H9 (cell line): ENCODE measurements at regions not wholly inside any gene's neighbourhood (a gene's known extent, or its start where the extent isn't known, plus 50 kb on each side); places are given as distances from the start of the nearest gene placed in this dataset.
"Not testable (repeated sequence)": the region's sequence is repeated elsewhere in the genome, so short reads cannot be mapped to it uniquely, and the experiment has no call there.

Experiments
- DNase-seq: peaks from one replicate; pipeline ENCODE4 v3.0.0-alpha.2; 2017
- H2AFZ ChIP-seq: one replicate; pipeline ENCODE4 v1.6.1; 2013; ENCODE audit warnings: mild to moderate bottlenecking, low read length, control low read depth, moderate library complexity
- H2AK5ac ChIP-seq: 2 replicates; pipeline ENCODE4 v1.6.1; 2013; ENCODE audit warnings: low read length, control low read depth, mixed read lengths; ENCODE audit not compliant: insufficient read length
- H2BK120ac ChIP-seq: one replicate; pipeline ENCODE4 v1.6.1; 2013; ENCODE audit warnings: low read depth, mild to moderate bottlenecking, low read length, control low read depth, inconsistent platforms; ENCODE audit not compliant: poor library complexity, severe bottlenecking
- H2BK12ac ChIP-seq: 2 replicates; pipeline ENCODE4 v1.6.1; 2013; ENCODE audit warnings: low read length, control low read depth, mixed read lengths, low read depth; ENCODE audit not compliant: insufficient read length
- H2BK15ac ChIP-seq: 2 replicates; pipeline ENCODE4 v1.6.1; 2013; ENCODE audit warnings: low read depth, low read length, control low read depth
- H2BK20ac ChIP-seq: one replicate; pipeline ENCODE4 v1.6.1; 2013; ENCODE audit warnings: low read depth, mild to moderate bottlenecking, low read length, control low read depth, inconsistent platforms; ENCODE audit not compliant: poor library complexity, severe bottlenecking
- H2BK5ac ChIP-seq: 2 replicates; pipeline ENCODE4 v1.6.1; 2013; ENCODE audit warnings: low read length, control low read depth, mixed read lengths; ENCODE audit not compliant: insufficient read length
- H3K14ac ChIP-seq: 2 replicates; pipeline ENCODE4 v1.6.1; 2013; ENCODE audit warnings: low read length, control low read depth; ENCODE audit not compliant: insufficient read depth
- H3K18ac ChIP-seq: 2 replicates; pipeline ENCODE4 v1.6.1; 2013; ENCODE audit warnings: low read depth, mild to moderate bottlenecking, mixed read lengths, low read length, control low read depth; ENCODE audit not compliant: insufficient read length
- H3K23ac ChIP-seq: 2 replicates; pipeline ENCODE4 v1.6.1; 2013; ENCODE audit warnings: low read length, control low read depth, mixed read lengths, low read depth; ENCODE audit not compliant: insufficient read length
- H3K23me2 ChIP-seq: 2 replicates; pipeline ENCODE4 v1.6.1; 2013; ENCODE audit warnings: low read depth, mild to moderate bottlenecking, mixed read lengths, low read length, control low read depth; ENCODE audit not compliant: insufficient read length, poor library complexity, severe bottlenecking
- H3K27ac ChIP-seq: 2 replicates; pipeline ENCODE4 v1.5.1; 2013; ENCODE audit warnings: low read length, control low read depth, mixed read lengths, low read depth; ENCODE audit not compliant: insufficient read length
- H3K27me3 ChIP-seq: 2 replicates; pipeline ENCODE4 v1.6.1; 2013; ENCODE audit warnings: low read length, control low read depth, inconsistent platforms; ENCODE audit not compliant: insufficient read depth
- H3K4ac ChIP-seq: 2 replicates; pipeline ENCODE4 v1.6.1; 2013; ENCODE audit warnings: low read depth, mild to moderate bottlenecking, control low read depth, inconsistent platforms, low read length, moderate library complexity
- H3K4me1 ChIP-seq: 2 replicates; pipeline ENCODE4 v1.6.1; 2013; ENCODE audit warnings: low read length, control low read depth, inconsistent platforms; ENCODE audit not compliant: insufficient read depth
- H3K4me2 ChIP-seq: 2 replicates; pipeline ENCODE4 v1.6.1; 2013; ENCODE audit warnings: low read length, control low read depth, mixed read lengths; ENCODE audit not compliant: insufficient read length, insufficient read depth
- H3K56ac ChIP-seq: 2 replicates; pipeline ENCODE4 v1.6.1; 2013; ENCODE audit warnings: low read depth, mild to moderate bottlenecking, mixed read lengths, low read length, control low read depth; ENCODE audit not compliant: insufficient read length
- H3K79me1 ChIP-seq: 2 replicates; pipeline ENCODE4 v1.6.1; 2013; ENCODE audit warnings: low read depth, mild to moderate bottlenecking, moderate library complexity, low read length, control low read depth, inconsistent platforms; ENCODE audit not compliant: insufficient read depth, poor library complexity, severe bottlenecking
- H3K79me2 ChIP-seq: 2 replicates; pipeline ENCODE4 v1.6.1; 2013; ENCODE audit warnings: low read length, control low read depth, inconsistent platforms; ENCODE audit not compliant: insufficient read depth
- H3K9ac ChIP-seq: 2 replicates; pipeline ENCODE4 v1.6.1; 2013; ENCODE audit warnings: low read length, control low read depth, mixed read lengths; ENCODE audit not compliant: insufficient read length; ENCODE audit errors: extremely low read depth
- H3K9me3 ChIP-seq: one replicate; pipeline ENCODE4 v1.6.1; 2013; ENCODE audit warnings: low read depth, low read length, inconsistent platforms; ENCODE audit not compliant: control insufficient read depth
- H3T11ph ChIP-seq: one replicate; pipeline ENCODE4 v1.6.1; 2013; ENCODE audit warnings: mild to moderate bottlenecking, low read length, control low read depth, inconsistent platforms
- H4K20me1 ChIP-seq: one replicate; pipeline ENCODE4 v1.6.1; 2013; ENCODE audit not compliant: control insufficient read depth, insufficient read length, insufficient read depth
- H4K5ac ChIP-seq: 2 replicates; pipeline ENCODE4 v1.6.1; 2013; ENCODE audit warnings: low read depth, mild to moderate bottlenecking, mixed read lengths, low read length, control low read depth; ENCODE audit not compliant: insufficient read length
- H4K8ac ChIP-seq: replicated peaks from 2 replicates; pipeline ENCODE4 v1.6.1; 2013; ENCODE audit warnings: low read length, control low read depth, mixed read lengths, low read depth; ENCODE audit not compliant: insufficient read length
- H4K91ac ChIP-seq: 2 replicates; pipeline ENCODE4 v1.6.1; 2013; ENCODE audit warnings: low read depth, mild to moderate bottlenecking, moderate library complexity, mixed read lengths, low read length, control low read depth; ENCODE audit not compliant: insufficient read length
- H3K27ac Mint-ChIP-seq, 3 experiments: 2 replicates in 2 of 3; 3 replicates in 1 of 3; pipeline ENCODE4 v1.8.0; 2020 to 2021; ENCODE audit warnings: mixed read lengths in 3 of 3, mild to moderate bottlenecking in 1 of 3, moderate library complexity in 1 of 3
- H3K27me3 Mint-ChIP-seq: 2 replicates; pipeline ENCODE4 v1.8.0; 2021; ENCODE audit warnings: low read depth, mild to moderate bottlenecking, moderate library complexity, mixed read lengths
- H3K36me3 Mint-ChIP-seq, 3 experiments: 2 replicates in 2 of 3; 3 replicates in 1 of 3; pipeline ENCODE4 v1.8.0; 2020 to 2021; ENCODE audit warnings: low read depth in 3 of 3, mixed read lengths in 3 of 3; ENCODE audit not compliant: insufficient read depth in 1 of 3
- H3K4me1 Mint-ChIP-seq, 2 experiments: 2 replicates each; pipeline ENCODE4 v1.8.0; 2020; ENCODE audit warnings: mixed read lengths in 2 of 2
- H3K4me3 Mint-ChIP-seq, 2 experiments: 2 replicates in 1 of 2; 3 replicates in 1 of 2; pipeline ENCODE4 v1.8.0; 2020 to 2021; ENCODE audit warnings: mild to moderate bottlenecking in 2 of 2, mixed read lengths in 2 of 2, moderate library complexity in 1 of 2
- H3K9me3 Mint-ChIP-seq, 2 experiments: 2 replicates in 1 of 2; 3 replicates in 1 of 2; pipeline ENCODE4 v1.8.0; 2020; ENCODE audit warnings: mild to moderate bottlenecking in 2 of 2, mixed read lengths in 2 of 2, moderate library complexity in 1 of 2
- CTCF ChIP-seq: fragments of 200-600 bp; sonication (generic); conservative IDR thresholded peaks from 3 replicates; pipeline ENCODE4 v1.8.0; 2021; ENCODE audit warnings: antibody characterized with exemption, mild to moderate bottlenecking
- WGBS: extraction: QIAGEN DNeasy Blood & Tissue Kit; methylation state at CpG from one replicate; pipeline ENCODE4 v1.1.7; 2013; ENCODE audit warnings: missing lambda C conversion rate, low lambda C conversion rate, mixed read lengths; ENCODE audit not compliant: insufficient read length; ENCODE audit errors: extremely low coverage; 5-methylcytosine and 5-hydroxymethylcytosine counted together

DNA sequence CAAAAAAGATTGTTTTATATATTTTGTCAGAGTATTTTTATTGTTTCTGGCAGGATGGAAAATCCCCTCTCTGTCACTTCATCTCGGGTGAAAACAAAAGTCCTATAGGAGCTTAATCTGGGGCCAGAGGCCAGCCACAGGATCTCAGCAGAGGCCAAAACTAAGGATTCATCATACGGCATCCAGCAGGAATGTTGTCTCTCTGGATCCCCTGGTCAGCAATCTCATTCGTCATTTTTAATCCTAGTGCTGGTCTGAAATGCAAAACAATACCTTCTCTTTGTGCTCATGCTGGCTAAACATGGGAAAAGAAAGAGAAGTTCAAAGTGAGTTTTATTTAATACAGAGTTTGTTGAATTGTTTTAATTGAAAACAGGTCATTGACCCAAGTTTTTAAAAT, 482.5 kb upstream of the AUTS2 start:
- Histone ChIP-seq H2BK15ac (no peak overlapping the region), H3K4ac (no peak overlapping the region), H3T11ph (no peak overlapping the region), H2AFZ (no peak overlapping the region), H2AK5ac (no peak overlapping the region), H3K18ac (no peak overlapping the region), H3K4me1 (no peaks in the 10 kb centered on the region; the same call in 1 of the 2 replicates), H4K8ac (no peak overlapping the region), H4K20me1 (no peaks in the 10 kb centered on the region), H3K27ac (no peak overlapping the region), H3K56ac (no peak overlapping the region), H3K23me2 (no peaks in the 10 kb centered on the region), H2BK20ac (no peak overlapping the region), H3K23ac (no peak overlapping the region), H2BK120ac (no peak overlapping the region), H3K9ac (no peak overlapping the region), H4K91ac (no peak overlapping the region), H4K5ac (no peak overlapping the region), H2BK12ac (no peak overlapping the region), H3K27me3 (no peaks in the 10 kb centered on the region), H3K9me3 (no peaks in the 10 kb centered on the region), H3K4me2 (no peak overlapping the region), H3K14ac (no peak overlapping the region), H3K79me2 (no peaks in the 10 kb centered on the region), H3K79me1 (no peaks in the 10 kb centered on the region), H2BK5ac (no peak overlapping the region)
- no peaks in the 10 kb centered on the region for H3K9me3 Mint-ChIP-seq
- H3K36me3 Mint-ChIP-seq = no peaks in the 10 kb centered on the region
- no peak overlapping the region for H3K4me3 Mint-ChIP-seq
- no peak for DNase-seq
- no CpG with 5 or more reads among the region's 3 CpGs for WGBS
- peaks cover 3% of the 10 kb centered on the region; the same call in 1 of the 2 replicates for H3K27me3 Mint-ChIP-seq
- no peak overlapping the region; a peak in 1 of 7 replicates for H3K27ac Mint-ChIP-seq
- H3K4me1 Mint-ChIP-seq = peaks cover 2 to 12% of the 10 kb centered on the region in 2 experiments; a peak in 2 of 4 replicates
- TF ChIP-seq CTCF = no peak

DNA sequence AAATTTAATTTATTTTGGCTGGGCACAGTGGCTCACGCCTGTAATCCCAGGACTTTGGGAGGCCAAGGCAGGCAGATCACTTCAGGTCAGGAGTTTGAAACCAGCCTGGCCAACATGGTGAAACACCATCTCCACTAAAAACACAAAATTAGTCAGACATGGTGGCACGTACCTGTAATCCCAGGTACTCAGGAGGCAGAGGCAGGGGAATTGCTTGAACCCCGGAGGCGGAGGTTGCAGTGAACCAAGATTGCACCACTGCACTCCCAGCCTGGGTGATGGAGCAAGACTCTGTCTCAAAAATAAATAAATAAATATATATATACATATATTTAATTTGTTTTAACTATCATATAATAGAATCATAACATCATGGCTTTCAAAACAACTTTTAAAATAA, 482.1 kb upstream of the AUTS2 start:
- H3K27ac Mint-ChIP-seq, H3K79me1 ChIP-seq, H3K4me1 ChIP-seq, H3T11ph ChIP-seq, H4K91ac ChIP-seq, H3K36me3 Mint-ChIP-seq, H2BK15ac ChIP-seq, H3K23me2 ChIP-seq, H3K23ac ChIP-seq, H2BK12ac ChIP-seq, H4K8ac ChIP-seq, H4K20me1 ChIP-seq, H3K27me3 ChIP-seq, H3K56ac ChIP-seq, H2AFZ ChIP-seq, H2BK5ac ChIP-seq, H2BK120ac ChIP-seq, H3K18ac ChIP-seq, H3K27ac ChIP-seq, H3K14ac ChIP-seq, H3K4me2 ChIP-seq, H3K4me3 Mint-ChIP-seq, H2BK20ac ChIP-seq, DNase-seq, H3K4ac ChIP-seq, H3K79me2 ChIP-seq, H2AK5ac ChIP-seq, H3K9ac ChIP-seq, H4K5ac ChIP-seq, H3K9me3 ChIP-seq, H3K27me3 Mint-ChIP-seq, H3K9me3 Mint-ChIP-seq: not testable (repeated sequence)
- H3K4me1 Mint-ChIP-seq = peaks cover 2 to 12% of the 10 kb centered on the region in 2 experiments; a peak in 2 of 4 replicates
- WGBS = no CpG with 5 or more reads among the region's 4 CpGs
